HG03439 (cell line): ENCODE measurements at regions not wholly inside any gene's neighbourhood (a gene's known extent, or its start where the extent isn't known, plus 50 kb on each side); places are given as distances from the start of the nearest gene placed in this dataset.

Experiments used
- ATAC-seq: cut with Tn5 transposase; IDR thresholded peaks from one replicate; pipeline ENCODE4 v1.9.1; 2021; ENCODE audit warnings: mild to moderate bottlenecking, moderate library complexity; ENCODE audit not compliant: unreplicated experiment

DNA sequence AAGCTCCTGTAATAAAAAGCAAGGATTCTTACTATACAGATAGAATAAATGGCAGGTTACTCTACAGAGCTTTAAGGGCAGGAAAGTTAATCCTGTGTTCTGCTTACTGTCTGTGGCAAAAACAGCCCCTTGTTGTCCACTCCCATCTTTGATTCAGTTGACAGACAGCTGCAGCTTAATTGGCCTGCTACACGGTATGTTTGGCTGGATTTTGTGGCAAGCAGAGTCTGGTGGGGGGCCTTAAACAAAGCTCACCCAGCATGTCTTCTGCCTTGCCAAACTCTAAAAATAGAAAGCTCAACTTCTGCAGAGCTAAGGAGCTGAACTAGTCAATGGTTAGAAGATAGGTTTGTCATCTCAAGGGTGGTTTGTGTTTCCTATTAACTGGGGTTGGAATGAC, 407.2 kb downstream of the HLX start:
- ATAC-seq, result no peak

DNA sequence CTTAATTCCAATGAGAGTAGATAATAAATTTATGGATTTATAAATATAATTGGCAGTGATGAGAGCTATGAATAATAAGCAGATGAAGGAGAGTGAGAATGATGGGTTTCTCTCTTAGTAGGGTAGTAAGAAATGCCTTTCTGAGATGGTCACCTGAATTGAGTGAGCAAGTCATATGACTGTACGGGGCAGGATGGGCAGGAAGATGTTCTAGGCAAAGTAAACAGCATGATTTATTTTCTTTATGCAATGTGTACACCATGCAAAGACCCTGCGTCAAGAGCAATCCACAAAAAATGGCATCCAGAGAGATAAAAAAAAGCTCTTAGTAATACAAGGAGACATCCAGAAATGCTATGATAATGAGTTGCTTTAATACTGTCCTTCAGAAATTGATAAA, 409.9 kb downstream of the HLX start:
- ATAC-seq, result no peak

DNA sequence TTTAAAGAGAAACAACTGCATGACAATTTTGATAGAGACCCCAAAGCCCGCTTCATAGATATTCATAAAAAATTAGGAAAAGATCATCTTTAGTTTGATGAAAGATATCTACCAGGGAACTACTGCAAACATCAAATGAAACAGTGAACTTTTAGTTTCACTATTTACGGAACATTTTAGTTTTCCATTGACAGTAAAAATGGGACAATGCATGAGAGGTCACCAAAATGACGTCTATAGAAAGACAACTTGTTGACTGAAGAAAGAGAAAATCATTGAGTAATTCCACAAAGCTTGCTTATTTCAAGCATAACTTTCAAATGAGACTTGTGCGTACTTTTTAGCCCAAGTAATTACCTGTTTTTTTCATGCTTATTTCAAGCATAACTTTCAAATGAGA, 411.4 kb downstream of the HLX start:
- ATAC-seq, result no peak

DNA sequence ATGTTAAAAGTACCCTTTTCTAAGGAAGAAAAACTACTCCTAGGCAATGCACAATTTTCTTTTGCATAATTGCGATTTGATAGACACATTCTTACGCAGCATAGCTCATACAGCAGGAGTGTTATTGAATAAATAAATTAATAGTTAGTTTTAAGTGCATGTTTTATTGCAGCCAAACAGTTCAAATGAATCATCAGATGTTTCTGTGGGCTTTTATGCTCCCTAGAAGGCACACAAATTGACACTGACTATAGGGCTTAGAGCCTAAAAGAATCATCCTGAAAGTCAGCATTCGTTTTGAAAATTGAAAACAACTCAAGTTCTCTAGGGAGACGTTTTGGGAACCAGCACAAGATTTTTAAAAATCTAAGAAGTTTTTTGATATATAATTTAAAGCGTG, 411.9 kb downstream of the HLX start:
- no peak for ATAC-seq

DNA sequence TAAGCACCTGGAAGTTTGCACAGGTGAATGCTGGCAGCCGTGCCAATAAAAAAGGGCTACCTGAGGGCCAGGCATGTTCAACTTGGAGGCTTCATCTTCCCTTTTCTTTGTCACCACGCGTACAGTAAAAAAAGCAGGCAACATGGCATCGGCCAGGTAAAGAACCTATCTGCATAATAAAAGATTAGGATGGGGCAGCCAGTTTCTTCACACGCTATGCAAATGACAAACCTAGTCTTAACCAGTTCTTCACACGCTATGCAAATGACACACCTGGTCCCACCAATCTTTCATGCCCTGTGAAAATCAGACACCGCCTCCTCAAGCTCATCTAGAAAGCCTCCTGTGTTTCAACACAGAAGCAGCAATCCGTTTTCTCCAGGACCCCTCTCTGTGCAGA, 413.4 kb downstream of the HLX start:
- no peak for ATAC-seq

DNA sequence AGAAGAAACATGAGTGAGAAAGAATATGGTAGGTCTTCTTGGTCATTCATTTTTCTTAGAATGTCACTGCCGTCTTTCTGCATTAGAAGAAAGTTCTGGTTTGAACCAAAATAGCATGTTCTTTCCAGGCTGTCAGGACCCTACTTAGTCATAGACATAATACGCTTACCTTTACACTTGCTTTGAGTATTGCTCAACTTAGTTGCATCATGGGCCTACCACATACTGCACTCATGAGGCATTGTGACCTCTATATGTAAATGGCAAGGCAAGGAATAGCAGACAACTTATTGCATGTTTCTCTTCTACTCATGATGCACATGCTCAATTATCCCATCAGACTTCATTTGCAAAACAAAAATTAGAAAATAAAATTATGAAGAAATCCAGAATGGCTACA, 415.0 kb downstream of the HLX start:
- no peak for ATAC-seq

DNA sequence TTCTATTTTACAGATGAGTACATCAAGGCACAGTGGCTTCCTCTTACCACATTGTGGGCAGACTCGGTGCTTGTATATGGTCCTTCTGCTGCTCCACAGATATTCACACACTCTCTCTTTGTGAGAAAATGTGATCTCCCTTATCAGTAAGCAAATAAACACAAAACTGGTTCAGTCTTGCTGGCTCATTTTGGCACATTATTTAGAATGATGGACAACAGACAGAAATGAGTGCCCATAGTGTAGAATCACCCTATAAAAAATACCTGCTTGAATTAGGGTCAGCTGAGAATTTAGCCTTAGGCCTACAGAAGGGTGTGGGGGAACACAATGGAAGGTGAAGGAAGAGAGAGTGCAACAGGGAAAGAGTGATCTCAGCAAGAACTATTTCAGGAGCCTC, 423.1 kb downstream of the HLX start:
- ATAC-seq, result no peak

DNA sequence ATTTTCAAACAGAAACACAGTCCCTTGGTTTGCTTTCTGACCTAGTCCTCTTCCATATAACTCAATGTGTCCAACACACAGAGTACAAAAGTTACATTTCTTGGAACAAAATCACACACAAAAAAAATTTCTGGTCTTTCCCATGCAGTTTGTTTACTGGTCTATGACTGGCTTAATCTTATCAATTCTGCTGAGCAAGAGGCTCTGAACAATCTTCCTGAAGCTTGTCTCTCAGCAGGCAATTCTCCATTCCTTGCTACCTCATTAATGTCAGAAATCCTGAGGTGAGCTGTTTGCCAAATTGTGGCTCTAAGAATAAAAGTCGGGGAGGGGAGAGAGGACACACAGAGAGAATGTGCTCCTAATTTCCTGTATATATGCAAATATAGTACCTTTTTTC, 423.6 kb downstream of the HLX start:
- no peak for ATAC-seq

DNA sequence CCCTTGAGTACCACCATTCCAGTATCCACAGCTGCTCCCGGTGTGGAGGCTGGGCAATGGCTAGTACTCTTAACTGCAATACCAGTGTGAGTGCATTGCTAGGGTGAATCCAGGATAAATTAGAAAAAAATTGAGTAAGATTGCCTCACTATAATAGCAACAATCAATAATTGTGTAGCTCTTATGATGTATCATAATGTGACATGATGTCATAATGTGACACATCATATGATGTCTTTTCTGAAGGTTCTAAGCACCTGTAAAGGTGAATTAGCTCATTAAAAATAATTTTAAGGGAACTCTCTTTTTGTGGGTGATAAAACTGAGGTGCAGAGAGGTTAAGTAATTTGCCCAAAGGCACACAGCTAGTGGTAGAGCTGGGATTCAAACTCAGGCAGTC, 424.4 kb downstream of the HLX start:
- no peak for ATAC-seq

DNA sequence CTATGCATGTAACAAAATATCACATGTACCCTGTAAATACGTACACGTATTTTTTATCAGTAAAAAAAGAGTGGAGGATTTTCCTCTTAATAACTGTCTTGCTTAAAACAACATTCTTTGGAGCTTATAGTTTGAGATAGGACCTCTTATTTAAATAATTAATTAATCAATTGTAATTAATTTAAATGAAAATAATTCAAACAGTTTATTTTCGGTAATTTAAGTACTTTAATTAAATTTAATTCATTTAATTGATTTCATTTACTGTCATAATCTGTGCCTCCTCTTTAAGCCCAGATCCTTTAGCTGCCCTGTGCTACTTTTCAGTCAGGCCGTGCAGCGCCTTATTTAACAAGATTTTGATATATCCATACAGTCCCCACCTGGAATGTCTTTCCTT, 427.0 kb downstream of the HLX start:
- ATAC-seq, result no peak

DNA sequence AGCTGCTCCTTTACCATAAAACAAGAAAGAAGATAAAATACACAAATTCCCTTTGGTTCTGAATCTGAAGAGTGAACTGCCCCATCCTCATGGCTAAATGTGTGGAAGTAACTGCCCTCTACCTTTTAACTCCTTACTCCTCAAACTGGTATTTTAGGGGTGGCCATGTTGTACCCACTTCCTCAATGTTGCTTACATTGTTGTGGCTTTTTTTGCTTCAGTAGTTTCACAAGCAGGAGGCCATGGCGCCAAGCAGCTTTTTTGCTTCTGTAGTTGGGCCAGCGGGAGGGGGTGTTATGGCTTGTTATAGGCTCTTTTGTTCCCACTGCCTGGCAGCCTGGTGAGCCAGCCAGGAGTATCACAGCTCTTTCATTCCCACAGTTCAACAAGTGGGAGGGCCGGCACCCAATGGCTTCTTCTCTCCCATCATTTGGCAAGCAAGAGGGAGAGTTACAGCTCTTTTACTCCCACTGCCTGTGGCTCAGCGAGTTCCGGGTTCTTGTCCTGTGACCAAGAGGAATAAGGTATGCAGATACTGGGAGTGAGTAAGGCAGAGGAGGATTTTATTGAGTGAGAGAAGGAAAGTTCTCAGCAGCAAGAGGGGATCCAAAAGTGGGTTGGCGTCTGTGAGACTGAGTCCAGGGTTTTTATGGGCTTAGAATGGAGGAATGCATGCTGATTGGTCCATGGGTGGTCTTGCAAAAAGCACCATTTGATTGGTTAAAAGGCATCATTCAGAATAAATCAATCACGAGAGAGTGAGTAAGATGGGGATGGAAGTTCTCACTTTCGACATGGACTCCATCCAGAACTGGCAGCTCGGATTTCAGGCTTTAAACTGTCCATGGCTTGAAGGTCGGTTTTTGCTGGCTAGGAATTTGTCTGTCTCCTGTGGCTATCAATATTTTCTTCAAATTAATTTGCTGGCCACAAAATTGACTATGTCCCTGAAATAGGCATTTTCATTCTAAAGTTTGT, 429.6 kb downstream of the HLX start:
- no peak for ATAC-seq

DNA sequence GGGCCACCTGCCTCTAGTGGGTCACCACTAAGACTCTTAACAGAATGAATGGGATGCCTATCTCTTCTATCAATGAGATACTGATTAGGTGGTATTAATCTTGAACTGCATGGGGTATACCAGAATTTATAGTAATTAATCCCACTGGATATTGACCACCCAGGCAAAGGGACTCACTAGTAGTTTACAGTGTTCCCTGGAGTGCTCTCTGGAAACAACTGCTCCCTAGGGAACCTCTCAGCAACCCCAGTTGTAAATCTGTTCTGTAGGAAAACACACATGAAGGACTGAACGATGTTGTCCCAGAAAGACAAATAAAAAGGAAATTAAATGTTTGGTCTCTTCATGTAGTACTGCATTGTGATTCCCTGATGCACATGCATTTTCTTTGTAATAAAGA, 430.5 kb downstream of the HLX start:
- no peak for ATAC-seq

DNA sequence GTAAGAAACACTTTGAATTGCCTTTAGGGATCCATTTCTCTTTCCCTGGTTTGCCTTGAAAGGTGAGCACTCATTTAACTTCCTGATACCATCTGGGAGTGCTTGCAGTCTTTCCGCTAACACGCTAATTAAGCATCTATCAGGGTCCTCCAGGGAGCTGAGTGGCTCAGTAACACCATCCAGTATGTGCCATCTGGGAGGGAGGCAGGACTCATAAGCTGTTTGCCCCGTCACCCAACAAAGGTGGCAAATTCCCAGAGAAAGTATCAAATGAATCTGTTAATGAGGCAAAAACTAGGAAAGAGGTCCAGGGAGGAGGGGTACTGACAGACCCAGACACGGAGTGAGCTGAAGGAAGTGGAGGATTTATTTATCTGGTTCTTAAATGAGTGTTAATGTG, 430.9 kb downstream of the HLX start:
- ATAC-seq, result no peak

DNA sequence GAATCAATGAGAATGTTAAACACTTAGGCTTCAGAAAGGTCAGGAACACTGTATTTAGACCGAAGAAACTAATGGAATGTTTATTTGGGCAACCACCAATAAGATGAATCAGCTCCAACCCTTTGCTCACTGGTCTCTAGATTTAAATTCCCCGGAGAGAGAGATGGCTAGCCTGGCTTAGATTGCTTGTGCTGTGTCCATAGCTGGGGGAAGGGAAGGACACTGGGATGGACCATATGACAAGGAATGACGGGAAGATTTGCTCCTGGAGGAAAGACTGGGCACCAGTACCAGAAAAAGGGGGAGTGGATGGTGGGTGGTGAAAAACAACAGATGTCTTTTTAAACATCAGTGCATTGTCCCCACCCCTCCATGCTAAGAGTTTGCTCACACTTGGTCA, 426.6 kb downstream of the DUSP10 start:
- ATAC-seq, result no peak

DNA sequence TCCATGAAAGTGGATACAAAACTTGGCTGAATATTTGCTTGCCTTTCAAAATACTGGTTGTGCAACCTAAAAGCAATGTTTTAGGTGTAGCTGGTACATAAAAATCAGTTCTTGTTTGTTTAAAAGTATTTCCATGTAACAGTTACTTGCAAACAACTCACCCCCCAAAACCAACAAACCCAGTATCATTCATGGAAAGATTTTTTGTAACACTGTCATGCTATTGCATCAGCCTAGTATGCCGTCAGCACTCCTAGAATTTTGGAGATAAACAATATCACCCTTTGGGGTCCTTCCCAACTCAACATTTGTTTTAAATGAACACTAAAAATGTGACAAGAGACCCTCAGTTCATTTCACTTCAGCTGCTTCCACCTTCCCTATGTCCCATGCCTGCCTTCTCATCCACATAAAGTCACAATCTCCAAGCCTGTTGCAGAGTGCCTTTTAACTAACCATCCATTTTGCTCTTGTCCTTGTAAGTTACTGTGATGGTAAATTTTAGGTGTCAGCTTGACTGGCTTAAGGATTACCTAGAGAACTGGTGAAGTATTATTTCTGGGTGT, 425.3 kb downstream of the DUSP10 start:
- no peak for ATAC-seq

DNA sequence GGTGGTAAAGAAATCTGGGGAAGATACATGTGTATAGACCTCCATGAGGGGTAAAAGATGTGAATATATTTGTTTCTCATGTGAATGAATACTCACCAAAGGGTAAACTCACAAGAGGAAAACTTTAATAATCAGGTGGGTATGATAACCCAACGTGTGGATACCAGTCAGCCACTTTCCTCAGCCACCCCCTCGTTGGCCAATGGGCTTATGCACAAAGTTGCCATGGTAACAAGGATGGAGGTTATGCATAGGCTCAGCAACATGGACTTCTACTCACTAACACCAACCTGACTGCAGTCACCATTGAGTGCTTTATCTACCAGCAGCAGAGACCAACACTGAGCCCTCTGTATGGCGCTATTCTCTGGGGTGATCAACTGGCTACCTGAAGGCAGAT, 424.4 kb downstream of the DUSP10 start:
- no peak for ATAC-seq

DNA sequence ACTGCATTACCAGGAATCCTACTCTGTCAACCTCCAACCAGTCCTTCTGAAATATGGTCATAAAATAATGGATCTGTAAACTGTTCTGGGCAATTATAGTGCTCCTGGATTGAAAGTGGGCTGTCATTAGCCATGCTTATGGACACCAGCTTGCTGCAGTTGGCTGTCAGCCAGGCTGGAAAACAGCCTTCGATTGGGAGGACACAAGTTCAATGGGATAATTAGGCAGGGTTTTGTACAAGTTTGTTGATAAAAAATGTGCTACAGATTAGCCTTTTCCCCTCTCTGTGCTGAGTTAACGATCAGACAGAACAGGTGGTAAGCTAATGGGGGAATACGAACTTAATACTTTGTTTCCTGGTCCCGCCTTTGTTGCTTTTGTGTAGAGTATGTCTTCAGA, 413.9 kb downstream of the DUSP10 start:
- no peak for ATAC-seq

DNA sequence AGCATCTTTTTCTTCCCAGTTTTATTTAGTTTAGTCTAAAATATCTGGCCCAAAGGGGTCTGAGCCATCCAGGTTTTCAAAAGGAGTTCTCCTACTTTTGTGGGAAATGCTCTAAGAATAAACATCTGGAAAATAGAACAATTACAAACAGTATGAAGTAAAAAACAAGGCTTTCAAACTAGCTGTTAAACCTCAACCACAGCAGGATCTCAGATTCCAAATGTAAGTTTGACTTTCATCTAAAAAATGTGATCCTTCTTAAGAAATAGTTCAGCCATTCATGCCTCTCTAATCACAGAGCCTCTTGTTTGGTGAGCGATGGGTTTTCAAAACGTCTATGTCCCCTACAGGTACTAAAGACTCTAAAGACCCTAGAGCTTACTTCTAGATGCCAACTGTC, 413.5 kb downstream of the DUSP10 start:
- no peak for ATAC-seq

DNA sequence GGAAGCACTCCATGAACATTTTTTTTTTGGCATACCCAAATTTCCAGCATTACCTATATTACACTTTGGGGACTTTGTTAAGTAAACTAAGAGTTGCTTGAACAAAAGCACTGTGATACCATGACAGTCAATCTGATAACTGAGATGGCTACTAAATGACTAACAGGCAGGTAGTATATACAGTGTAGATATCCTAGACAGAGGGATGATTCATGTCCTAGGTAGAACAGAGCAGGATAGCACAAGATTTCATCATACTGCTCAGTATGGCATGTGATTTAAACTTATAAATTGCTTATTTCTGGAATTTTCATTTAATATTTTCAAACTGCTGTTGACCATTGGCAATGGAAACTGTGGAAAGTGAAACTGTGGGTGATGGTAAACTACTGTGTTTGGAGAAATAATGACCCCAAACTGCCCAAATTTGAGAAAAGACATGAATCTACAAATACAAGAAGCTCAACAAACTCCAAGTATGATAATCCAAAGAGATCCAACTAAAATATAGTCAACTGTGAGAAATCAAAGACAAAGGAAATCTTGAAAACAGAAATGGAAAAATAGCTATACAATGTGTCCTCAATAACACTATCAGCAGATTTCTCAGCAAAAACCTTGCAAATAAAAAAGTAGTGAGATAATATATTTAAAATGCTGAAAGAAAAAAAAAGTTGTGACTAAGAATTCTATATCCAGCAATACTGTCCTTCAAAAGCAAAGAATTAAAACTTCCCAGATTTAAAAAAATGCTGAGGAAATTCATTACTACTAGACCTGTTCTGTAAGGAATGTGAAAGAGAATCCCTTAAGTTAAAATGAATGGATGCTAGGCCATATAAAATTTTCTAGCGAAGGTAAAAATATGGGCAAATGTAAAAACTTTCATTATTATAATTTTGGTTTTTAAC, 410.4 kb downstream of the DUSP10 start:
- ATAC-seq, result no peak

DNA sequence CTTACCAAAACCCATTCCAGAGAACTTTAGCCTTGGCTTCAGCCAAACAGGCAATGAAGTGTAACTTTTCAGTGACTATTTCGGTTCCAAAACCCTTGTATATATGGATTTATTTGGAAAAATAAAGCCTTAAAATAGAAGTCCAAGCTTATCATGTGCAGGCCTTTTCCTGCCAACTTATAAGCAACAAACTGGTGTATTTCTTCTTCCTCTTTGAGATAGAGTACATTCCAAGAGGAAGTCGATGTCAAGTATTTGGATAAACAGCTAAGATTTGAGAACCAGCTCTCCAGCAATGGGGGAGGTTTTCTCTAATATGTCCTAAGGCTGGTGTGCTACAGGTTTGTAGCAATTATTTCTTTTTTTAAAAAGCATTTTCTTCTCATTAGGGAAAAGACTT, 407.8 kb downstream of the DUSP10 start:
- ATAC-seq, result no peak
